GM20000 (cell line): ENCODE measurements at regions not wholly inside any gene's neighbourhood (a gene's known extent, or its start where the extent isn't known, plus 50 kb on each side); places are given as distances from the start of the nearest gene placed in this dataset.

Experiments
- DNase-seq: peaks from one replicate; pipeline ENCODE4 v3.0.0; 2012; ENCODE audit warnings: low spot score
- TF ChIP-seq, protein P1 (sequence below): IDR thresholded peaks from 2 replicates; pipeline ENCODE4 v1.5.1; 2012; ENCODE audit warnings: mild to moderate bottlenecking, control low read depth; ENCODE audit errors: extremely low read depth, missing control alignments

DNA sequence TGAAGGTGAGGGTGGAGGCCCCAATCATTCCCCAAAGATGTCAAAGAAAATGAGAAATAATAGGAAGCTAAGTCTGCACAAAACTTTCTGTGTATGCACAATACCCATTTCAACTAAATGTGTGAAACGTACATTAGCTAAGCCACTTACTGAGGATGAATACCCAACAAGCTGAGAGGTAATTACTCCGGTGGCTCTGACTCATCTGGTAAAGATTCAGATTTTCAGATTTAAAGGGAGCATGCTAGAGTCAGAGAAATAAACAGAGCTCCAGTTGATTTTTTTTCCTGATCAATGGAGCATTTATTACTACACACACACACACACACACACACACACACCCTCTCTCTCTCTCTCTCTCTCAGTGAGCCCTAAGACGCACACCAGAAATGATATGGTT, 194.8 kb upstream of the ARGLU1 start:
- DNase-seq, result no peak

DNA sequence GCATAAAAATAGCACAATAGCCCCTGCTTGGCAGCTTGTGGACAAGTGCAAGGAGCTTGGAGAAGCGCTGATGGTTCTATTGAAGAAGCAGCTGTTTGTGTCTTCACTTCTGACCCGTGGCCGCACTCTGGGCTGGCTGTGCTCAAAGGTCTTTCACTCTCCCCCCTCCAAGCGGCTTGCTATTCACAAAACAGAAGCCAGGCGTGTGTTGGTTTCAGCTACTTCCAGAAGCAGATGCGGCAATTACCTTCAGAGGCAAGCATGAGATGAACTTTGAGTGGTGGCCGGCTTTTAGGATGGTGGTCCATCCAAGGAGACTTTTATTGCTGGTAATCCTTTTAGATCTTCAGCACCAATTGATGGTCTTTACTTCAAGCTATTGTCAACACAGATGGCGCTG, 188.5 kb upstream of the ARGLU1 start:
- DNase-seq, result no peak
- TF ChIP-seq, protein P1, sequence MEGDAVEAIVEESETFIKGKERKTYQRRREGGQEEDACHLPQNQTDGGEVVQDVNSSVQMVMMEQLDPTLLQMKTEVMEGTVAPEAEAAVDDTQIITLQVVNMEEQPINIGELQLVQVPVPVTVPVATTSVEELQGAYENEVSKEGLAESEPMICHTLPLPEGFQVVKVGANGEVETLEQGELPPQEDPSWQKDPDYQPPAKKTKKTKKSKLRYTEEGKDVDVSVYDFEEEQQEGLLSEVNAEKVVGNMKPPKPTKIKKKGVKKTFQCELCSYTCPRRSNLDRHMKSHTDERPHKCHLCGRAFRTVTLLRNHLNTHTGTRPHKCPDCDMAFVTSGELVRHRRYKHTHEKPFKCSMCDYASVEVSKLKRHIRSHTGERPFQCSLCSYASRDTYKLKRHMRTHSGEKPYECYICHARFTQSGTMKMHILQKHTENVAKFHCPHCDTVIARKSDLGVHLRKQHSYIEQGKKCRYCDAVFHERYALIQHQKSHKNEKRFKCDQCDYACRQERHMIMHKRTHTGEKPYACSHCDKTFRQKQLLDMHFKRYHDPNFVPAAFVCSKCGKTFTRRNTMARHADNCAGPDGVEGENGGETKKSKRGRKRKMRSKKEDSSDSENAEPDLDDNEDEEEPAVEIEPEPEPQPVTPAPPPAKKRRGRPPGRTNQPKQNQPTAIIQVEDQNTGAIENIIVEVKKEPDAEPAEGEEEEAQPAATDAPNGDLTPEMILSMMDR, result no peak

More for the DNA sequence above, 194.8 kb upstream of the ARGLU1 start:
- TF ChIP-seq, protein P1, result no peak

DNA sequence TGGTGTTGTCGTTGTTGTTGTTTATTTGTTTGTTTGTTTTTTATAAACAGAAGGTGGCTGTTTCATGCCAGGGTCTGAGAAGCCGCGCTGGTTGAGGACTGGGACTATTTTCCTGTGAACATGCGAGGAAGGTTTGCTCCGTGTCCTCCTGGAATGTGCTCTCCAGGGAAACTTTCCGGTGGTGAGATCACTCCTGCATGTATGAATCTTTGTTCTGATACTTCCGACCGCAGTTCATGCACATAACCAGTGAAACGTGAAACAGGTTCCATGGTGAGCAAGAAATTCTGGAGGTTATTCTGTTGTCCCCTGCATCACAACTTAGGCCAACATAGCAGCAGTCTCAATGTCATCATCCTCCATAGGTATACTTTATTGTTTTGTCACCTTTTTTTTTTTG, 187.6 kb upstream of the ARGLU1 start:
- TF ChIP-seq, protein P1, result no peak
- no peak for DNase-seq

DNA sequence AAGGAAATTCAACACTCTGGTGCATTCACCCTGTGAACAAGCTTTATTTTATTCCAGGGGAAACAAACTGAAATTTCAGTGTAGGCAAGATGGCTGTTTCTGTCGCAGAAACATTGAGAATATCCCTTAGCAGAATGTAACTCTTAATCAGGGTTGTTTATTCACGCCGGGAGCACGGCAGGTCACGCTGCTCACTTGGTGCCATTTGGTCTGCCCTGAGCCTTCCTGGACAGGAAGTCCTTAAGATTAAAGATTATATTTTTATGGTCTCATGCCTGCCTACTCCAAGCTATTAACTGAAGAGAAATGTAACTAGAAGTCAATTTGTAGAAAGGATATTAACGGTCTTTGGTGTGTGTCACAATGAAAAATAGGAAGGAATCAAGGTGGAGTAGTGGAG, 185.3 kb upstream of the ARGLU1 start:
- no peak for DNase-seq

DNA sequence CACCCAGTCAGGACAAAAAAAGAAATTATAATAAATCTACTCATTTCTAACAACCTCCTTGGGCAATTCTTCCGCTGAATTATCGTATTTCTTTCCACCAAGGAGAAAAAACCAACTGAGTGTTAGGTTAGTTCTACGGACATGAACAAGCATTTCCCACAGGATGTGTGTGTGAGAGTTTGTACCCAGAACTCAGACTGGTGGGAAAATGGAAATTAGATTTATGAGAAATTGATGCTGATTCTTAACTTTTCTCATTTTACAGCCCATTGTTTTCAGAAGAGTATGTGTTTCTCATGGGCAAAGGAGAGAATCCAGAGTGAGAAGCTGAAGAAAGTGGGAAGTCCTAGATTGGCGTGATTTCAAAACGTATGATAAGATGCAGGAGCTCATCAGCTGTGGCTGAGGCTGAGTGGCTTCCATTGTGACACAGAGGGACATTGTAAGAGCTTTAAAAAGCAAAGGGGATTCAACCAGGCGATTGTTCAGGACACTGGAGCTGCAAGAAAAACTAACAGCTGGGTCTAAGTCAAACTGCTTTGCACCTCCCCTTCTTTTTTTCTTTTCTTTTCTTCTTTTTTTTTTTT, 184.7 kb upstream of the ARGLU1 start:
- TF ChIP-seq, protein P1, result no peak
- DNase-seq, result no peak

More for the DNA sequence above, 185.3 kb upstream of the ARGLU1 start:
- TF ChIP-seq, protein P1, result no peak

DNA sequence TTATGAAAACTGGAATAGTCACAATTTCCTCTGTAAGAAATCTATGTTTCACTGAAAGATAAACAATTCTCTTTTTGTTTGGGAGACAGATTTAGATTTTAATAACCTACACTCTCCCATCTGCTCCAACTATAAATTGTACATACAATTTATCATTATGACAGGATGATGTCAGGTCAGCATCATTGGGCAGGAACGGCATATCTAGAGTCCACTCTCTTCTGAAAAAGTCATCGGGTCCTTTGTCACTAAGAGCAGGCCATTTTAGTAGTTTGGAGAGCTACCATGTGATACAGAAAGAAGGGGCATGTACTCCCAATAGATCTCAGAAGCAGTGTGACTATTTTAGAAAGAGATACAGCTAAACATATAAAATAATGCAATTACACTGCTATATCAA, 180.8 kb upstream of the ARGLU1 start:
- no peak for DNase-seq
- TF ChIP-seq, protein P1, result no peak

DNA sequence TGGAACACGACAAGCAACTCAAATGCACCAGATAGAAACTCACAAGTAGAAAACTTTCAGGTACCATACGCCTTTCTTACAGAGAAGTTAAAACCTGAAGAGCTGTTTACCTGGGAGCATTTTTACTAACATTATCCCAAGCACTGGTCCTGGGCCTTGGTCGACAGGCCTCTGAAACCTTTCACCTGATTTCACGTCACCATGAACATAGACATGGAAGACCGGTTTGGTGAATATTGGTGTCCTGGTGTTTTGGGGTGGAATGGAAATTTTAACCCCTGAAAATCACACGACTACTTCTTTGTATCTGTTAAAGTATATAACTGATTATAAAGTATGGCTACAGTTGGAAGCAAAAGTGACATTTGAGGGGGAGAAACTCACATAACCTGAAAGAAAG, 176.6 kb upstream of the ARGLU1 start:
- TF ChIP-seq, protein P1, result no peak
- no peak for DNase-seq
